NCI-H748 (cell line): ENCODE measurements at regions not wholly inside any gene's neighbourhood (a gene's known extent, or its start where the extent isn't known, plus 50 kb on each side); places are given as distances from the start of the nearest gene placed in this dataset.
A peak's percentile ranks its signal among the peaks of the same experiment; 100 is the strongest.
"Not testable (repeated sequence)": the region's sequence is repeated elsewhere in the genome, so short reads cannot be mapped to it uniquely, and the experiment has no call there.

ENCODE experiments used
- DNase-seq: peaks from one replicate; lab custom pipeline; 2025; ENCODE audit not compliant: unreplicated experiment; lab: John Stamatoyannopoulos, UW

GRCh38 chr5:52603778-52604554 is 183.8 kb upstream of the ITGA1 start:
- DNase-seq, result no peak

- DNase-seq, result no peak
Measured at GRCh38 chr5:52605317-52606313, 182.1 kb upstream of the ITGA1 start.

- DNase-seq, result no peak
Measured at GRCh38 chr5:52607227-52607824, 180.4 kb upstream of the ITGA1 start.

GRCh38 chr5:52620315-52620714 is 167.4 kb upstream of the ITGA1 start:
- no peak for DNase-seq

- DNase-seq, result no peak
Measured at GRCh38 chr5:52623291-52623690, 164.4 kb upstream of the ITGA1 start.

GRCh38 chr5:52624291-52624690 is 163.4 kb upstream of the ITGA1 start:
- DNase-seq, result no peak

GRCh38 chr5:52626312-52626711 is 161.4 kb upstream of the ITGA1 start:
- no peak for DNase-seq

GRCh38 chr5:52627740-52628139 is 160.0 kb upstream of the ITGA1 start:
- no peak for DNase-seq

- no peak for DNase-seq
Measured at GRCh38 chr5:52632281-52632680, 155.4 kb upstream of the ITGA1 start.

GRCh38 chr5:52634171-52634570 is 153.5 kb upstream of the ITGA1 start:
- DNase-seq, result not testable (repeated sequence)

- DNase-seq, result no peak
Measured at GRCh38 chr5:52638732-52639131, 149.0 kb upstream of the ITGA1 start.

- no peak for DNase-seq
Measured at GRCh38 chr5:52648726-52649125, 139.0 kb upstream of the ITGA1 start.

- no peak for DNase-seq
Measured at GRCh38 chr5:52655163-52655562, 132.6 kb upstream of the ITGA1 start.

GRCh38 chr5:52656569-52657246 is 131.0 kb upstream of the ITGA1 start:
- DNase-seq, result peak; percentile 36

- DNase-seq, result peak; percentile 85
Measured at GRCh38 chr5:52657247-52657645, 130.5 kb upstream of the ITGA1 start.

- DNase-seq, result no peak
Measured at GRCh38 chr5:52658246-52658645, 129.5 kb upstream of the ITGA1 start.

GRCh38 chr5:52660621-52661020 is 127.1 kb upstream of the ITGA1 start:
- DNase-seq, result no peak

GRCh38 chr5:52661903-52662595 is 125.7 kb upstream of the ITGA1 start:
- no peak for DNase-seq

- DNase-seq, result no peak
Measured at GRCh38 chr5:52665559-52665958, 122.2 kb upstream of the ITGA1 start.

GRCh38 chr5:52668139-52668538 is 119.6 kb upstream of the ITGA1 start:
- no peak for DNase-seq
